AG04450 (cell line): ENCODE measurements at regions not wholly inside any gene's neighbourhood (a gene's known extent, or its start where the extent isn't known, plus 50 kb on each side); places are given as distances from the start of the nearest gene placed in this dataset.

Source experiments
- CTCF ChIA-PET: fragments of 300-600, 350-600 bp; formaldehyde crosslinking; extraction: SDS; loops from one replicate; lab custom pipeline; 2022; ENCODE audit warnings: antibody characterized with exemption, inconsistent platforms; lab: Charles Lee
- POLR2A ChIA-PET: fragments of 350-600 bp; formaldehyde crosslinking; extraction: SDS; loops from one replicate; lab custom pipeline; 2021; ENCODE audit warnings: antibody characterized with exemption, inconsistent platforms; lab: Yijun Ruan, JAX
- DNase-seq: peaks from one replicate; pipeline ENCODE4 v3.0.0-alpha.2; 2011; ENCODE audit warnings: low read depth, low spot score
- H3K27ac ChIP-seq: one replicate; pipeline ENCODE4 v1.5.1; 2012; ENCODE audit warnings: low read depth, low read length, control low read depth
- H3K27me3 ChIP-seq: one replicate; pipeline ENCODE4 v1.6.0; 2012; ENCODE audit warnings: low read length; ENCODE audit not compliant: control insufficient read depth, insufficient read depth
- H3K4me3 ChIP-seq: 2 replicates; pipeline ENCODE4 v1.5.1; 2011; ENCODE audit warnings: mild to moderate bottlenecking, low read depth, low read length, control low read depth
- H3K9me3 ChIP-seq: 2 replicates; pipeline ENCODE4 v1.5.1; 2012; ENCODE audit warnings: low read length; ENCODE audit not compliant: control insufficient read depth, insufficient read depth
- CTCF ChIP-seq: IDR thresholded peaks from 2 replicates; pipeline ENCODE4 v1.5.1; 2011; ENCODE audit warnings: low read depth, low read length, control low read depth, inconsistent platforms

DNA sequence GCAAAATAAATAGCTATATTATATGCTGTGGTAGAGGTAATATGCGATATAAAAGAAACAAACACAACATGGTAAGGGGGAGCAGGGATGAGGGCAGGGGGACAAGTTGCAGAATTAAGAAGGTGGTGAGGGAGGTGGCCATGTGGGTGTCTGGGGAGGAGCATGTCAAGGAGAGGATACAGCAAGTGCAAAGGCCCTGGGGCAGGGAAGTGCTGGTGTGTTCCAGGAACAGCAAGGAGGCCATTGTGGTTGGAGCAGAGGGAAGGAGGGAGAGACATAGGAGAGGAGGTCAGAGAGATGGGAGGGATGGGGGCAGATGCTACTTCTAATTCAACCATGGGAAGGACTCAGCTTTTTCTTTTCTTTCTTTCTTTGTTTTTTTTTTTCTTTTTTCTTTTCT is 161.2 kb upstream of the IGSF21 start:
- H3K27me3 ChIP-seq = no peaks in the 10 kb centered on the region
- H3K4me3 ChIP-seq = no peak overlapping the region
- CTCF ChIA-PET = no interaction called here
- POLR2A ChIA-PET = no interaction called here
- no peak for TF ChIP-seq CTCF
- H3K27ac ChIP-seq = no peak overlapping the region
- DNase-seq = no peak
- no peaks in the 10 kb centered on the region for H3K9me3 ChIP-seq

DNA sequence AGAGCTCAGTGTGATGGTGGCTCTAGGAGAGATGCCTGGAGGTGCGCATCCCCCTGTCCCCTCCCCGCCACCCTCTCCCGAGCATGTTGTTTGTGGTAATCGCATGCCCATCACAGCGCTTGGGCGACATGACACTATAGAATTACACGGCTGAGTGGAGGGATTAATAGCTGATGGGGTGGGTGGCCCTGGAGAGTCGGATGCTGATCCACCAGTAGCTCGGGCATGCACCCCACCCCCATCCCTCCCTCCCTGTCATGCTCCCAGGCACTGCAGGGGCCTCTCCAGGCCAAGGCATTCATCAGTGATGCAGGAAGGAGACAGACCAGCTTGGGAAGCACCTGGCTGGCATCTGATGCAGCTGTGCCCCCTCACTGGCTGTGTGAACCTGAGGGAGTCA is 159.0 kb upstream of the IGSF21 start:
- Histone ChIP-seq H3K27ac (no peak overlapping the region), H3K27me3 (peaks cover 5% of the 10 kb centered on the region), H3K9me3 (no peaks in the 10 kb centered on the region), H3K4me3 (no peak overlapping the region)
- CTCF ChIA-PET = no interaction called here
- DNase-seq = no peak
- TF ChIP-seq CTCF = no peak
- POLR2A ChIA-PET = no interaction called here

- H3K27me3 ChIP-seq = peaks cover 5% of the 10 kb centered on the region
Observed at GRCh38 chr1:17949511-17949910, 158.1 kb upstream of the IGSF21 start.

GRCh38 chr1:17950728-17951127 is 156.9 kb upstream of the IGSF21 start:
- Histone ChIP-seq H3K27me3 (peaks cover 5% of the 10 kb centered on the region), H3K27ac (no peak overlapping the region), H3K4me3 (no peak overlapping the region), H3K9me3 (no peaks in the 10 kb centered on the region)
- ChIA-PET POLR2A (no interaction called here), CTCF (interaction anchor here (0.6 kb wide), 1 partner anchor 50 kb away, joined by 3 read pairs; no protein-coding TSS in a partner anchor)
- TF ChIP-seq CTCF = no peak
- no peak for DNase-seq

More at GRCh38 chr1:17949511-17949910, 158.1 kb upstream of the IGSF21 start:
- ChIA-PET CTCF (interaction anchor here (0.7 kb wide), 1 partner anchor 288 kb away, joined by 3 read pairs; no protein-coding TSS in a partner anchor), POLR2A (no interaction called here)
- Histone ChIP-seq H3K27ac (no peak overlapping the region), H3K9me3 (no peaks in the 10 kb centered on the region), H3K4me3 (no peak overlapping the region)
- DNase-seq = no peak
- TF ChIP-seq CTCF = no peak

GRCh38 chr1:17952506-17952905 is 155.1 kb upstream of the IGSF21 start:
- H3K27me3 ChIP-seq = peaks cover 5% of the 10 kb centered on the region
- ChIA-PET CTCF (no interaction called here), POLR2A (no interaction called here)
- no peaks in the 10 kb centered on the region for H3K9me3 ChIP-seq
- H3K27ac ChIP-seq = no peak overlapping the region
- no peak for TF ChIP-seq CTCF
- no peak overlapping the region for H3K4me3 ChIP-seq
- DNase-seq = no peak
